GM12874 (cell line): ENCODE measurements at regions not wholly inside any gene's neighbourhood (a gene's known extent, or its start where the extent isn't known, plus 50 kb on each side); places are given as distances from the start of the nearest gene placed in this dataset.

ENCODE experiments used
- CTCF ChIP-seq: IDR thresholded peaks from 2 replicates; pipeline ENCODE4 v1.5.1; 2011; ENCODE audit warnings: low read depth, mild to moderate bottlenecking, control low read depth, low read length, moderate library complexity; ENCODE audit not compliant: insufficient read depth

GRCh38 chr2:239830121-239831000 lies 194.8 kb downstream of the NDUFA10 start:
- TF ChIP-seq CTCF = no peak

- no peak for TF ChIP-seq CTCF
Measured at GRCh38 chr2:239829326-239829725, 195.8 kb downstream of the NDUFA10 start.

GRCh38 chr2:239828192-239828972 lies 196.8 kb downstream of the NDUFA10 start:
- no peak for TF ChIP-seq CTCF

- TF ChIP-seq CTCF = no peak
Measured at GRCh38 chr2:239827523-239827890, 197.6 kb downstream of the NDUFA10 start.

- no peak for TF ChIP-seq CTCF
Measured at GRCh38 chr2:239826786-239827522, 198.2 kb downstream of the NDUFA10 start.

GRCh38 chr2:239826376-239826775 lies 198.8 kb downstream of the NDUFA10 start:
- no peak for TF ChIP-seq CTCF

- no peak for TF ChIP-seq CTCF
Measured at GRCh38 chr2:239825705-239825979, 199.5 kb downstream of the NDUFA10 start.
